ENCODE measurements at regions not wholly inside any gene's neighbourhood (a gene's known extent, or its start where the extent isn't known, plus 50 kb on each side); places are given as distances from the start of the nearest gene placed in this dataset.
"Not testable (repeated sequence)": the region's sequence is repeated elsewhere in the genome, so short reads cannot be mapped to it uniquely, and the experiment has no call there.

- intact Hi-C loops (cut with DNase I; ENCODE audit: low total_unique reads): no loop called here
- Histone ChIP-seq H3K4me3 (no peak overlapping the region), H3K9me3 (no peaks in the 10 kb centered on the region), H3K27me3 (no peaks in the 10 kb centered on the region), H3K27ac (peak overlapping the region in 1 of 2 donors; percentile 55), H3K4me1 (no peaks in the 10 kb centered on the region), H3K36me3 (no peaks in the 10 kb centered on the region)
- peak in 1 of 2 donors; percentile 62 for DNase-seq (ENCODE audit: low spot score in 2 of 2)
- no peak for TF ChIP-seq CTCF (IDR thresholded peaks at IDR 0.05)
- no peak for TF ChIP-seq POLR2A (IDR thresholded peaks at IDR 0.05)
- TF ChIP-seq POLR2AphosphoS5 (IDR thresholded peaks at IDR 0.05): no peak
Measured at GRCh38 chr2:242075168-242075567, 205.6 kb downstream of the RTP5 start.

GRCh38 chr2:242075696-242076095 lies 206.2 kb downstream of the RTP5 start:
- no peak overlapping the region for H3K27ac ChIP-seq
- TF ChIP-seq POLR2AphosphoS5 (IDR thresholded peaks at IDR 0.05): no peak
- TF ChIP-seq POLR2A (IDR thresholded peaks at IDR 0.05): no peak
- TF ChIP-seq CTCF (IDR thresholded peaks at IDR 0.05): no peak
- H3K36me3 ChIP-seq: no peaks in the 10 kb centered on the region
- no peaks in the 10 kb centered on the region for H3K9me3 ChIP-seq
- DNase-seq (ENCODE audit: low spot score in 2 of 2): no peak
- no peaks in the 10 kb centered on the region for H3K27me3 ChIP-seq
- intact Hi-C loops (cut with DNase I; ENCODE audit: low total_unique reads): no loop called here
- H3K4me3 ChIP-seq: no peak overlapping the region
- no peaks in the 10 kb centered on the region for H3K4me1 ChIP-seq

GRCh38 chr2:242076184-242076583 lies 206.7 kb downstream of the RTP5 start:
- H3K27me3 ChIP-seq; H3K36me3 ChIP-seq; H3K4me1 ChIP-seq; DNase-seq (ENCODE audit: low spot score in 2 of 2); H3K9me3 ChIP-seq; H3K27ac ChIP-seq; intact Hi-C loops (cut with DNase I; ENCODE audit: low total_unique reads); H3K4me3 ChIP-seq: not testable (repeated sequence)

- DNase-seq (ENCODE audit: low spot score in 2 of 2); H3K9me3 ChIP-seq; H3K27ac ChIP-seq; H3K27me3 ChIP-seq; H3K36me3 ChIP-seq; intact Hi-C loops (cut with DNase I; ENCODE audit: low total_unique reads); H3K4me3 ChIP-seq; H3K4me1 ChIP-seq: not testable (repeated sequence)
Measured at GRCh38 chr2:242078426-242078825, 208.9 kb downstream of the RTP5 start.

- DNase-seq (ENCODE audit: low spot score in 2 of 2); H3K27me3 ChIP-seq; H3K36me3 ChIP-seq; H3K4me3 ChIP-seq; H3K27ac ChIP-seq; H3K9me3 ChIP-seq; intact Hi-C loops (cut with DNase I; ENCODE audit: low total_unique reads); H3K4me1 ChIP-seq: not testable (repeated sequence)
Measured at GRCh38 chr2:242079792-242080191, 210.3 kb downstream of the RTP5 start.

GRCh38 chr2:242080575-242081214 lies 211.2 kb downstream of the RTP5 start:
- H3K4me1 ChIP-seq; DNase-seq (ENCODE audit: low spot score in 2 of 2); H3K27me3 ChIP-seq; H3K4me3 ChIP-seq; H3K36me3 ChIP-seq; intact Hi-C loops (cut with DNase I; ENCODE audit: low total_unique reads); H3K9me3 ChIP-seq; H3K27ac ChIP-seq: not testable (repeated sequence)

- H3K36me3 ChIP-seq; H3K27ac ChIP-seq; H3K9me3 ChIP-seq; DNase-seq (ENCODE audit: low spot score in 2 of 2); H3K4me3 ChIP-seq; H3K27me3 ChIP-seq; intact Hi-C loops (cut with DNase I; ENCODE audit: low total_unique reads): not testable (repeated sequence)
- H3K4me1 ChIP-seq: peaks cover 0 to 10% of the 10 kb centered on the region in 2 donors
Measured at GRCh38 chr2:242084034-242084433, 214.5 kb downstream of the RTP5 start.

GRCh38 chr2:242085024-242085674 lies 215.6 kb downstream of the RTP5 start:
- DNase-seq (ENCODE audit: low spot score in 2 of 2); H3K27ac ChIP-seq: not testable (repeated sequence)

More at GRCh38 chr2:242085024-242085674, 215.6 kb downstream of the RTP5 start:
- H3K36me3 ChIP-seq; H3K4me3 ChIP-seq; intact Hi-C loops (cut with DNase I; ENCODE audit: low total_unique reads); H3K27me3 ChIP-seq; H3K9me3 ChIP-seq: not testable (repeated sequence)
- peaks cover 0 to 10% of the 10 kb centered on the region in 2 donors for H3K4me1 ChIP-seq
